NCI-H69 (cell line): ENCODE measurements at regions not wholly inside any gene's neighbourhood (a gene's known extent, or its start where the extent isn't known, plus 50 kb on each side); places are given as distances from the start of the nearest gene placed in this dataset.
"Not testable (repeated sequence)": the region's sequence is repeated elsewhere in the genome, so short reads cannot be mapped to it uniquely, and the experiment has no call there.

ENCODE experiments used
- DNase-seq: peaks from one replicate; lab custom pipeline; 2025; lab: John Stamatoyannopoulos, UW

DNA sequence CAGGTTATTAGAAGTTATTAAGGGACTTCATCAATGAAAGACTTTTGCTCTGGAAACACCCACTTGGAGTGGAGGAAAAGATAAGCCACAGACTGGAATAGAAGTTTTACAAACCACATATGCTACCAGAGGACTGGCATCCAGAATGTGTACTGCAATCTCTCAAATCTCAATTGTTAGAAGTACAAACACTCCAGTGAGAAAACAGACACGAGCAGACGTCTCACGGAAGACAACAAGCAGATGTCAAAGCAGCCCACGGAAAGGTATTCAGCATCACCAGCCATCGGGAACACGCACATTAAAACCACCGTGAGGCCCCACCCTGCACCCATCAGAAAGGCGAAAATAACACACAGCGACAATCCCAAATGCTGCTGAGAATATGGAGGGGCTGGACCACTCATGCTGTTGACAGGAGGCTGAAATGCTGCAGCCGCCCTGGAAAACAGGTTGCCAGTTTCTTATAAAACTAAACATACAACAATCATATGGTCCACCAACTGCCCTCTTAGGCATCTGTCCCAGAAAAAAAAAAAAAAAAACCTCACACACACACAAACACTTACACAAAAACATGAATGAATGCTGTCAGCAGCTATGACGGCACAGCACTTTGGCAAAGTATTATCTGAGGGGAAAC lies 131.9 kb upstream of the SFSWAP start:
- no peak for DNase-seq

DNA sequence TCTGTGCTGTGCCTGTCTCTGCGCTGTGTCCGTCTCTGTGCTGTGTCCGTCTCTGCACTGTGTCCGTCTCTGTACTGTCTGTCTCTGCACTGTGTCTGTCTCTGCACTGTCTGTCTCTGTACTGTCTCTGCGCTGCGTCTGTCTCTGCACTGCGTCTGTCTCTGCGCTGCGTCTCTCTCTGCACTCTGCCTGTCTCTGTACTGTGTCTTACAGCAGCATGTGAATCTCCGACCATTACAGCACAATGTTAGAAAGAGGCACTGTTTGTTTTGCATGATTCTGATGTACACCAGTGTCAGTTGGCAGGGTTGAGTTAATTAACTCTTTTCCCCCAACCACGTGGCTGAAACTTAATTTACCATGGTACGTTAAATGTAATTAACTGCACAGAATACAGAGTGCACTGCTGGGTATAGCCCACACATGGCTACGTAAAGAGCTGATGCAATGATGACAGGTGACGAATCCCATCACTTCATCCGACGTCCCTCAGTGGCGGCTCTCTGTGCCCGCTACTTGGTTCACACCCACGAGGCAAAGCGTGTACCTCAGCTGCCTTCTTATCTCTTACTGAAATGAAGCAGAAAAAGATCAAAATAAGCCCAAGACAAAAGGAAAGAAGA lies 127.7 kb upstream of the SFSWAP start:
- no peak for DNase-seq

DNA sequence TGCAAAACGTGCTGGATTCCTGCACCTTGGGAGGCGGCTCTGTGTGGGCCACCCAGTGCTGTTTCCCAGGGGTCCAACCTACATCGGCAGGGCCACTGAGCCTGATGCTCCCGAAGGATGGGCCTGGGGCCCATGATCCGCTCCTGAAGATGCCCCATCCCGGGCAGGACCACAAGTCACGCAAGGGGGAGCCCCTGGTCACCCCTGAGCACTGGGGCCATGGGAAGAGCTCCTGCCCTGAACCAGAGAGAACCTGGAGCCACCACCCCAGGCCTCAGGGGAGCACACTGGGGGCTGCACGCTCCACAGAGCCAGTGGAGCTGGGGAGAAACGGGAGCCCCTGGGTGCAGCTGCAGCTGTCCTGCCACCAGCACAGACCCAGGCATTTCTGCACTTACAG lies 124.6 kb upstream of the SFSWAP start:
- no peak for DNase-seq

DNA sequence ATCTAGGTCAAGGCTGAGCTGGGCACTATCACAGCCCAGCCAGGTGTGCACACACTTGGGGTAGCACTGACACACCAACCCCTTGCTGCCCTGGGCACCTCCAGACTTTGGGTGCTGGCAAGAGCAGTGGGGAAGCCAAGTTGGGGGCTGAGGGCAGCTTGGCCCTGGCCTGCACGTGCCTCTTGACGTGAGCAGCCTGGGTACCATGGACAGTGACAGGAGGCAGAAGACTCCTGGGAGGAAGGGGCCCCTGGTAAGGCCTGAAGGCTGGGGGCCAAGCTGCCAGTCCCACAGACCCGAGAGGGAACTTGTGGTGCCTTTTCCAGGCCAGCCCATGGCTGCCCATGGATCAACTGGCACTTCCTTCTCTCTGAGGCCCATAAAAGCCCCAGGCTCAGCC lies 124.1 kb upstream of the SFSWAP start:
- DNase-seq, result no peak

DNA sequence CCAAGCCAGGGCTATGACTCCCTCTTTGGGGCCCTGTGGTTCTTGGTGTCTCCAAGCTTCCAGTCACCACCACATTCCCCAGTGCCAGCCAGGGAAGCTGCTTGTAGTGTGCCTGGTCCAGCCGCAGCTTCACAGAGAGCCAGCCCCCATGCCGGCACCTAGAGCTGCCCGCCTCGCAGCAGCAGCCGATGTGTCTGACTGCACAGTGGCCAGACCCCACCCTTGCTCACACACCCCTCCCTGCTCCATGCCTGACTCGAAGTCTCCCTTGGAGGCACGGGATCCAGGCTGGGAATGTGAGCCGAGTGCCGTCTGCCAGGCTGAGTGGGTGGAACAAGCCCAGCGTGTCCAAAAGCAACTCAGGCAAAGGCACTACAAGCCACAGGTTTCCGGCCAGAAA lies 123.3 kb upstream of the SFSWAP start:
- no peak for DNase-seq

DNA sequence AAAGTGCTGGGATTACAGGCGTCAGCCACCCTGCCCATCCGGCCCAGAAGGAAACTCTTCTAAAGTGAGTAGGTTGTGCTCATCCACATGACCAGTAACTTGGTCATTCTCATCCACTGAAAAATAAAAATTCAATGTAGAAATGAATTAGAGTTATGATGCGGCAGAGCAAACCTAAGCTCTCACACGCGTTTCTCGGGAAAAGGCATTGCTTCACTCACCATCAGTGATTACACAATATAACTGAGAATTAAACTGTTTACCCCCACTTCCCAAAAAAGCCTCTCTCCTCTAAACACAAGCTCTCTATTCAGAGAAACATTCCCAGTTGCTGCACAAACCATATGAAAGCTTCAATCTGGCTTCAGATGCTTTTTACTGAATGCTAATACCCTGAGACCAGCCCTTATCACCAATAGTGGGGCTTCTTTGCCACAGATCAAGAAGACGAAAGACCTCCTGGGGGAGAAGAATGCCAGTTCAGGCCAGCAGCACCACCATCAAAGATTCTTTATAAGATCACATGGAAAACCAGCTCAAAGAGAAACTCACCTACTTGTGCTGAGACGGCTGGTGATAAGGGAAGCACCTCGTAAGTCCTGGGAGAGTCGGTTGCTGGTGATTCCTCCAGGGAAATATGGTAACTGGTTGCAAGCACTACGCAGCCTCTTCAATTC lies 121.5 kb upstream of the SFSWAP start:
- no peak for DNase-seq

DNA sequence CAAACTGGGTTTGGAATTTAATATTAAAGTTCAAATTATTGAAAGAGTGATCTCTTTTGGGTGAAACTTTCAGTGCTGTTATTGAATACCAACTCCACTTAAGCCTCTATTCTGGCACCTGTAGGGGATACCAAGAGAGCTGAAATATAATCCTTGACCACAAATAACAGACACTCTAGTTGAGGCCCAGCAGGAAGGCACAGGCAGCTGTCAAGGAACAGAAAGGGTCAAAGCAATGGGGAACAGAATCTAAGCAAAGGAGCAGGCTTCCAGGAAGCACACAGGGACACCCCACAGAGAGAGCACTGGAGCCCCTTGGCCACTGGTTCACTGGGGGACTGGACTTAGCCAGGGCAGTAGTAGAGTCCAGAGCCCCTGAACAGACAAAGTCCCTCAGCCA lies 120.9 kb upstream of the SFSWAP start:
- DNase-seq, result peak; percentile 8

DNA sequence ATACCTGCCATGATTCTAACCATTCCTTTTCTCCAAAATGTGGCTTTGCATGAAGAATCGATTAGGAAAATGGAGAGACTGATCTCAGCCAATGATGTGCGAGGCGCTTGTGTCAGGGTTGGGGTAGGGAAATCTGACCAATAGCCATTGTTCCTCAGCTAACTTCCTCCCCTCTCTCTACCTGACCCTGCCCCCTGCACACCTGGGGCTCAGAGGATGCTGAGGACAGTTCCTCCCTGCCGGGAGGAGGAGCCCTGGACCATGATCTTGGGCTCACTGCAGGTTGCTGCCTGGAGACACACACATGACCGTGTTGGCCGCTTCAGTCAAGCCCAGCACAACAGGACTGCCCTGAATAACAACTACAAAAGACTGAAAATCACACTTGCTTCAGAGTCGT lies 119.8 kb upstream of the SFSWAP start:
- DNase-seq, result no peak

DNA sequence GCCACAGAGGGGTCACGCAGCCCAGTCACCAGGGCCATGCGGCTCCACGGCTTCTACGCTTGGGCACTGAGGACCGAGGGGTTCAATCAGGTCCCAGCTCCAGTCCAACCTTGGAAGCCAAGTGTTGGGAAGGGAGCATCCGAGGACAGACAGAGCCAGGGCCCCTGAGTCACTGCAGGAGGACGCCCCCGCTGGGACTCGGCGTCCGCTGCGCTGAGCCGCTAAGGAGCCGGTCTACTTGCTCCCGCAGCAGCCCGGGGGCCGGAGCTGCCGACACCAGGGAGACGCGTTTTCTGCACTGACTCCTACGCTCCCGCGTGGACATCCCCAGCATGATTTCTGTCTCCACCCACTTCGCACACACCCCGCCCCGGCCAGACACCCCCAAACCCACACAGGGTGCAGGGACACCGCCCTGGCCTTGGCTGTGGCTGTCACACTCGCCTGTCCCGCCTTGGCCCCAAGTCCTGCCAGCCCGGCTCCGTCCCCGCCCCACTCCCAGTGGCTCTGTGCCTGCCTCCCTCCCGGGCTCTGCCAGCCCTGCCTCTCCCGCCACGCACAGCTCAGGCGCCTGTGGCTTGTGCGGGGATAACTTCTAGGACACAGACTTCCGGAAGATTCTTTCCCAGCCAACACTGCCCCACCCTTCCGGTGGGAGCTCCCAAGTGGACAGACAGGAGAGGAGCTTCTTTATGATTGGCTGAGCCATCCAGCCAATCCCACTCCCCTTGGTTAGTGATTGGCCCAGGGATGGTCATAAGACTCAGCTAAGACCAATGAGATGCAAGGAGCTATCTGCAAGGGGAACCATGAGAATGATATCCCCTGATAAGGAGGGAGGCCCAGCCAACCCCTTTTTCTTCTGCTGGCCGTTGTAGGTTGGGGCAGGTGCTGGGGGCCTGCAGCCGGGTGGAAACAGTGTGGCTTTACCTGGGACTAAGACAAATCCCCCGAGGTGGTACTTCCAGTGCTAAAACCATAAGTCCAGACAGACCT lies 118.9 kb upstream of the SFSWAP start:
- DNase-seq, result no peak

DNA sequence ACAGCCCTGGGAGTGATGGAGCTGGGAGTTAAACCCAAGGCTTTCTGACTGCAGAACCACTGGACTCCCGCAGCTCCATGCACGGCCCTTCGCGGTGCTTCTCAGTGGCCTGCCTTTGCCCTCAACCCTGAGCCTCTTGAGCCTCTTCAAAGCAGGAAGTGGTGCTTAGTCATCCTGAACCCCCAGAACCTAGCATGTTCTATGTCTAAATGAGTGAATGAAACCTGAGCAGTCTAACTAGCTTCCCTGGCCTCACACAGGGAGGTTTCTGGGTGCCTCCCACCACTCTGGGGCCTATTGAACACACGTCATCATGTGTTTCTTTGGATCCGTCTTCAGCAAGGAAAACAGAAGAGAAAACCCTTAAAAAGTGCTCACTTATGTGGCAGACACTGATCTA lies 117.9 kb upstream of the SFSWAP start:
- DNase-seq, result no peak

DNA sequence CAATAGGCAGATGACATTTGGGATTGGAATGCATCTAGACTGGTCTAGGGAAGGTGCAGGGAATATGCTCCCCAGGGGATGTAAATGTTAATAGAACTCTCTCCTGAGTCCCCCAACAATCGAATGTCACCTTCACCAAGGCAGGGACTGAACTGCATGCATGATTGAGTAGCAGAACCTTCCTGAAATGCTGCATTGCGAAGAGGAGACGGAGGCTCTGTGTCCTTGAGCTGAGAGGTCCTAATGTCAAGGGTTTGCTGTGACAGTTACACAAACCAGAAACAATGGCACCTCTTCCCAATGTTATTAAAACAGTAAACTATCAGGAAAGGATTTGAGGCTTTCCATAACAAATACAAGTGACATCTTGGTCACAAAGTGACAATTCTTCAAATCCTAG lies 117.5 kb upstream of the SFSWAP start:
- no peak for DNase-seq

DNA sequence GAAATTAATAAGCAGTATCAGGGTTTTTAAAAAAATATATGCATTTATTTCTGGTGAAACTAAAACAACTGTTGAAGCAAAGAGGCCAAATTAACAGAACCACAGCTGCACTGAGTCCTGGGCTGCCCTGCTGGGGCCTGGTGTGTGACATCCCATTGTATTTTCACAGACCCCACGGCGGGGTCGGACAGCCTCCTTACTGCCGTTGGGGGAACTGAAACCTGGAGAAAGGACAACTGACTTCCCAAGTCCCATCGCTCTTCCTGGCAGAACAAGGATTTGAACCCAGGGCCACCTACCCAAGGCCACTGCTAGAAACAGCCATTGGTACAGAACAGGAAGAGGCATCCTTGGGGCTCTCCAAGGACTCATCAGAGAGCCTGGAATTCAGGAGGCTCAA lies 114.8 kb upstream of the SFSWAP start:
- DNase-seq, result no peak

DNA sequence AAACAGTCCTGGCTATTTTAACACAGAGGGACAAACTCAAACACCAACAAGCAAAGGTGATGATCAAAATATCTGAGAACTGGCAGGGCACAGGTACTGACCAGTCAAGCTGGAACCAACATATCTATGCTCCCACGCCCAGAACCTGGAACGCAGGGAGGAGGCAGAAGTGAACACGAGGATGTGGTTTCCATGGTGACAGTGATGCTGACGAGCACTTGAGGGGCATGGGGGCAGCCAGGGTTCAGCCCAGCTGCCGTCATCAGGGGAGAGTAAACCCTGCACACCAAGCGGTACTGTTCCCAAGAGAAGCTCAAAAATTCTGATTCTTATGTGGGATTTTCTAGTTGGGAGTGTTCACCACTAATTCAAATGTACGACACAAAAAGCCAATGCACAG lies 113.6 kb upstream of the SFSWAP start:
- DNase-seq, result no peak

DNA sequence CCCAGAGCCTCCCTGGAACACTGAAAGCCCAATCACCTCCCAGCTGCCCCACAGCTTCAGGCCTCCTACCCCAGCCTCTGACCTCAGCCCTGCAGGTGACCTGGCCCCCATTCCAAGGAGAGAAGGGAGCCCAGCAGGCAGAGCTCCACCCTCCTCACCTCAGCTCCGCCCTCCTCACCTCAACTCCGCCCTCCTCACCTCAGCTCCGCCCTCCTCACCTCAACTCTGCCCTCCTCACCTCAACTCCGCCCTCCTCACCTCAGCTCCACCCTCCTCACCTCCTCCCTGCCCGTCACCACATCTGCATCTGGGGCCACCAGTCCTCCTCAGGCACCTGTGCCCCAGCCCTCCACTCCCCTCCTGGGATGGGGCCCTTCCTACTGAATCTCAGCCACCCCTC lies 112.2 kb upstream of the SFSWAP start:
- no peak for DNase-seq

DNA sequence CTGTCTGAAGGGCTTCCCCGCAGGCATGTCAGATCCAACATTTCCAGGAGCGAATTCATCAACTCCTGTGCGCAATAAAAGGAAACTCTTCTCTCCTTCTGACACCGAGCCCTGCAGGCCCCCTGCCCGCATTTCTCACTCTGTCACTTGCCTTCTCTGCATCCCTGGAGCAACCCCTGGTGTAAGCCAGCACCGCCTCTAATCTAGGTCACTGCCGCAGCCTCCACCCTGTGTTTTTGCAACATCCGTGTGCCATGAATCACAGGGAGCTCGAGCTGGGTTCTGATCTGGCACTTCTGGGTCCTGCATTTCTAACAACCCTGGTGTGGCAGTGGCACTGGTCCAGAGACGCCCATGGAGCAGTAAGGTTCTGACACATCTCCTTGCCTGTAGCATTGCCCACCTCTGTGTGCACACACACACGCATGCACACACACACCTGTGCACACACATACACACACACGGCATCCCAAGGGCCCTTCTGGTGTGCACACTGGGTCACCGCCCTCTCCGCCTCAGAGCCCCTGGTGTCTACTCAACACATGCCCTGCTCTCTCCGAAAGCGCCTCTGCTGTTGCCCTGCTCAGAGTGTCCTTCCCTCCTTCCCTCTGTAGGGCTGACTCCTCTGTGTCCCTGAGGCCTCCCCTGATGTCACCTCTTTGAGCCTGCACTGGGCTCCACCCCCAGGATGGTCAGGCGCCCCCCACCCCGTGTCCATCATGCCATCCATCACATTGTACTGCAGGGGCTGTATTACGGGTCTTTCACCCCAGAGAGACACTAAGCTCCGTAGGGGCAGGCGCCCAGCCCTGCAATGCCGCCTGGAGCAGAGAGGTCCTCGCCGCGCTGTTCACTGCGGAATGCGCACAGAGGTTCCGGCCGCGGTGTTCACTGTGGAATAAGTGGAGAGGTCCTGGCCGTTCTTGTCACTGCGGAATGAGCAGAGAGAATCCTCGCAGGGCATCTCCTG lies 111.4 kb upstream of the SFSWAP start:
- DNase-seq, result no peak

DNA sequence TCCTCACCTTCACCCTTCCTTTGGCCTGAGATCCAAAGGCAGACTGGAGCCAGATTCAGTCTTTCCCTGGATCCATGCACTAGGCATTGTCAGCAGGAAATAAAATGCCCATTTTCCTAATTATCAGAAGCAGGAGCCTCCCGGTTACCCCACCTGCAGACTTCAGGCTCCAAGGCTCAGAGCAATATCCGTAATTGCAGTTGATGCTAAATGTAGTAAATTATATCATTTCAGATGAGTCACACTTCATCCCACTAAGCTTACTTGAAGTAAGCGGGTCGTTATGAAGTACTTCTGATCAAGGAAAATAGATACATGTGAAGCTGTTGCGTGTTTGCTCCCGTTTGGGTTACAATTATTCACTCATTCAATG lies 110.7 kb upstream of the SFSWAP start:
- no peak for DNase-seq

DNA sequence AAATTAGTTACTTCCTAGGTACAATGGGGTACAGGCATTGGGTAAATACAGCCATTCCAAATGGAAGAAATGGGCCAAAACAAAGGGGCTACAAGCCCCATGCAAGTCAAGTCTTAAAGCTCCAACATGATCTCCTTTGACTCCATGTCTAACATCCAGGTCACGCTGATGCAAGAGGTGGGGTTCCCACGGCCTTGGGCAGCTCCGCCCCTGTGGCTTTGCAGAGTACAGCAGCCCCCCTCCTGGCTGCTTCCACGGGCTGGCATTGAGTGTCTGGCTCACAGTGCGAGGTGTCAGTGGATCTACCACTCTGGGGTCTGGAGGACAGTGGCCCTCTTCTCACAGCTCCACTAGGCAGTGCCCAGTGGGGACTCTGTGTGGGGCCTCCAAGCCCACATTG lies 109.4 kb upstream of the SFSWAP start:
- not testable (repeated sequence) for DNase-seq

DNA sequence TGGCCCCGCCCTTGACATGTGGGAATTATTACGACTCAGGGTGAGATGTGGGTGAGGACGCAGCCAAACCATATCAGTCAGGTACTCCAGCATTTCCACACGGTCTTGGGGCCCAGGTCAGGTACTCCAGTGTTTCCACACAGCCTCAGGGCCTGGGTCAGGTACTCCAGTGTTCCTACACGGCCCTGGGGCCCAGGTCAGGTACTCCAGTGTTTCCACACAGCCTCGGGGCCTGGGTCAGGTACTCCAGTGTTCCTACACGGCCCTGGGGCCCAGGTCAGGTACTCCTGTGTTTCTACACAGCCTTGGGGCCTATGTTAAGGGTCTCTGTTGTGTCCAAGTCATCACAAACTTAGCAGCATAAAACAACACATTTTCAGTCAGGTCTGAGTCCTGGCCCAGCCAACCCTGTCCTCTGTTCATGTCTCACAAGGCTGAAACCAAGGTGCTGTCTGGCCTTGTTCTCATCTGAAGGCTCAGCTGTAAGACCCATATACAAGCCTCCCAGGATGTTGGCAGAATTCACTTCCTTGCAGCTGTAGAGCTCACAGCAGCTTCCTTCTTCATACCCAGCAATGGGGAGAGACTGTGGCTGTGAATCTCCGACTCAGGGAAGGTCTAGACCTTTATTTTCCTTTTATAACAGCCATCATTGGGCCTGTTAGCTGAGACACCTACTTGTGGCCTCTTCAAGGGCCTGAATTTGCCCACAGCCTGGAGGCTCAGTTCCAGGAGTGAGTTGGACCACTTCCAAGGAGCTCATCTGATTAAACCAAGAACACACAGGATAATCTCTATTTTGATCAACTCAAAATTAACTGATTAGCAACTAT lies 107.6 kb upstream of the SFSWAP start:
- no peak for DNase-seq

DNA sequence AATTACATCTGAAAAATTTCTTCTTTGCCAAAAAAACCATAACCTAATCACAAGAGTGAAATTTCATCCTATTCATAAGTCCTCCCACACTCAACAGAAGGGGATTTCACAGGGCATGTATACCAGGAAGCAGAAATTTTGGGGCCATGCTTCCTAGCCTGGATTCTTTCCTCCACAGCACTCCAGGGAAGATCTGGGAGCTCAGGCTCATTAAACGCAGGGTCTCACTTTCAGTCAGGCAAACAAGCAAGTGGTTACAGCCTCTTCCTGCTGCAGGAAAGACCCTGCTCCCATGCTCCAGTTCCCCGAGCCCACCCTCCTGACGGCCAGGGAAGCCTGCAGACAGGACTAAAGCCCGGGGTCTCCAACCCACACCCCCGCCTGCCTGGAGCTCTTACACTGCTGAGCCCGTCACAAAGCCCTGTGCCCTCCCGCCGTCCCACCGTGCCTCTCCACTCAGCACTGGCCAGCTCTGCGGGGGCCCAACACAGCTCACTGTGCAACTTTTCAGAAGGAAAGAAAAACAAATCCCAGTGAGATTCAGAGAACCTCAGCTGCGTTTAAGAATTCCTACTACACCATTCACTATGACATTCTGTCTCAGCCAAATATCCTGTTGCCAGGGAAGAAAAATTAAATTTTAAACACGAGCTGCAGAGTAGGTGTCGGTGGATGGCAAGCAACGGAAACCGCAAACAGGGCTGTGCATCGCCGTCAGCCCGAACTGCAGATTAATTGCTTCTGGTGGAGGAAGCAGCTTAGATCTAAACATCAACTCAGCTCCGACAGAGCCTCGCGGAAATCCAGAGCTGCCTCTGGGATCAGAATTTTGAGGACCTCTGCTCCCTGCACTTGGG lies 106.7 kb upstream of the SFSWAP start:
- DNase-seq, result no peak
